Caco-2 (cell line): ENCODE measurements at regions not wholly inside any gene's neighbourhood (a gene's known extent, or its start where the extent isn't known, plus 50 kb on each side); places are given as distances from the start of the nearest gene placed in this dataset.
"Not testable (repeated sequence)": the region's sequence is repeated elsewhere in the genome, so short reads cannot be mapped to it uniquely, and the experiment has no call there.

Source experiments
- BruUV-seq: library from RNA; stranded (reverse); fragments of 400-500 nt; replicated peaks from 2 replicates; lab custom pipeline; 2021; lab: Mats Ljungman, UMichigan
- CTCF ChIA-PET: fragments of 300-600 bp; sonication (Branson Sonifier 250); formaldehyde crosslinking; loops from one replicate; lab custom pipeline; 2022; ENCODE audit warnings: antibody characterized with exemption; lab: Charles Lee
- POLR2A ChIA-PET: fragments of 300-600 bp; sonication (Branson Sonifier 250); formaldehyde crosslinking; loops from one replicate; lab custom pipeline; 2022; ENCODE audit warnings: antibody characterized with exemption; lab: Charles Lee
- DNase-seq, 2 experiments: peaks; one replicate each; pipeline versions ENCODE4 v3.0.0 to v3.0.0-alpha.2; 2020 to 2022
- H3K27me3 ChIP-seq: replicated peaks from 2 replicates; pipeline ENCODE4 v1.6.0; 2011; ENCODE audit warnings: low read length; ENCODE audit not compliant: control insufficient read depth, insufficient read depth
- H3K36me3 ChIP-seq: 2 replicates; pipeline ENCODE4 v1.5.1; 2011; ENCODE audit warnings: low read length; ENCODE audit not compliant: control insufficient read depth, insufficient read depth
- H3K4me1 ChIP-seq: fragments of 250-450 bp; sonication (Bioruptor Pico); 2 replicates; pipeline ENCODE4 v1.5.1; 2020; ENCODE audit warnings: mild to moderate bottlenecking
- H3K4me3 ChIP-seq: 2 replicates; pipeline ENCODE4 v1.5.1; 2011; ENCODE audit warnings: low read depth, mild to moderate bottlenecking, control low read depth, low read length
- H3K9me3 ChIP-seq: fragments of 250-450 bp; sonication (Bioruptor Pico); 2 replicates; pipeline ENCODE4 v1.5.1; 2020; ENCODE audit warnings: mild to moderate bottlenecking, moderate library complexity
- H3K27ac Mint-ChIP-seq: one replicate; pipeline ENCODE4 v1.8.0; 2022; ENCODE audit warnings: mixed read lengths; ENCODE audit not compliant: unreplicated experiment
- H3K27me3 Mint-ChIP-seq: one replicate; pipeline ENCODE4 v1.8.0; 2022; ENCODE audit warnings: mixed read lengths; ENCODE audit not compliant: insufficient read depth, unreplicated experiment
- H3K36me3 Mint-ChIP-seq: one replicate; pipeline ENCODE4 v1.8.0; 2022; ENCODE audit warnings: mild to moderate bottlenecking, mixed read lengths; ENCODE audit not compliant: insufficient read depth, unreplicated experiment
- H3K4me1 Mint-ChIP-seq: one replicate; pipeline ENCODE4 v1.8.0; 2022; ENCODE audit warnings: low read depth, mixed read lengths; ENCODE audit not compliant: unreplicated experiment
- H3K4me3 Mint-ChIP-seq: one replicate; pipeline ENCODE4 v1.8.0; 2022; ENCODE audit warnings: mild to moderate bottlenecking, moderate library complexity, mixed read lengths; ENCODE audit not compliant: unreplicated experiment
- H3K9me3 Mint-ChIP-seq: one replicate; pipeline ENCODE4 v1.8.0; 2022; ENCODE audit warnings: mixed read lengths; ENCODE audit not compliant: unreplicated experiment
- intact Hi-C: fragments of 100-400 bp; cut with micrococcal nuclease; formaldehyde crosslinking; loops from one replicate; pipeline ENCODE4 v1.10.0; 2022; ENCODE audit not compliant: unreplicated experiment
- TF ChIP-seq, protein P1 (sequence below), 2 experiments: fragments of 200-600 bp in 1 of 2; IDR thresholded peaks; 1 replicate in 1 of 2; 2 replicates in 1 of 2; pipeline versions ENCODE4 v1.5.1 to v1.8.0; 2011 to 2022; ENCODE audit warnings: antibody characterized with exemption in 1 of 2, control low read depth in 1 of 2, inconsistent platforms in 1 of 2, low read depth in 1 of 2, low read length in 1 of 2, mild to moderate bottlenecking in 1 of 2, moderate library complexity in 1 of 2; ENCODE audit not compliant: insufficient read depth in 1 of 2, severe bottlenecking in 1 of 2, unreplicated experiment in 1 of 2

- Mint-ChIP-seq H3K27ac (no peak overlapping the region), H3K36me3 (no peaks in the 10 kb centered on the region), H3K9me3 (no peaks in the 10 kb centered on the region), H3K27me3 (no peaks in the 10 kb centered on the region), H3K4me3 (no peak overlapping the region), H3K4me1 (no peaks in the 10 kb centered on the region)
- TF ChIP-seq, protein P1, sequence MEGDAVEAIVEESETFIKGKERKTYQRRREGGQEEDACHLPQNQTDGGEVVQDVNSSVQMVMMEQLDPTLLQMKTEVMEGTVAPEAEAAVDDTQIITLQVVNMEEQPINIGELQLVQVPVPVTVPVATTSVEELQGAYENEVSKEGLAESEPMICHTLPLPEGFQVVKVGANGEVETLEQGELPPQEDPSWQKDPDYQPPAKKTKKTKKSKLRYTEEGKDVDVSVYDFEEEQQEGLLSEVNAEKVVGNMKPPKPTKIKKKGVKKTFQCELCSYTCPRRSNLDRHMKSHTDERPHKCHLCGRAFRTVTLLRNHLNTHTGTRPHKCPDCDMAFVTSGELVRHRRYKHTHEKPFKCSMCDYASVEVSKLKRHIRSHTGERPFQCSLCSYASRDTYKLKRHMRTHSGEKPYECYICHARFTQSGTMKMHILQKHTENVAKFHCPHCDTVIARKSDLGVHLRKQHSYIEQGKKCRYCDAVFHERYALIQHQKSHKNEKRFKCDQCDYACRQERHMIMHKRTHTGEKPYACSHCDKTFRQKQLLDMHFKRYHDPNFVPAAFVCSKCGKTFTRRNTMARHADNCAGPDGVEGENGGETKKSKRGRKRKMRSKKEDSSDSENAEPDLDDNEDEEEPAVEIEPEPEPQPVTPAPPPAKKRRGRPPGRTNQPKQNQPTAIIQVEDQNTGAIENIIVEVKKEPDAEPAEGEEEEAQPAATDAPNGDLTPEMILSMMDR (IDR thresholded peaks at IDR 0.05; ENCODE audit: insufficient read depth in 1 of 2, low read depth in 1 of 2, low read length in 1 of 2, severe bottlenecking in 1 of 2, unreplicated experiment in 1 of 2): no peak
- DNase-seq: no peak
- POLR2A ChIA-PET: no interaction called here
- H3K4me1 ChIP-seq: no peaks in the 10 kb centered on the region
- H3K4me3 ChIP-seq: no peak overlapping the region
- BruUV-seq: no TSS peak
- CTCF ChIA-PET: no interaction called here
- intact Hi-C loops: no loop called here
- H3K27me3 ChIP-seq: no peaks in the 10 kb centered on the region
- H3K36me3 ChIP-seq: no peaks in the 10 kb centered on the region
- no peaks in the 10 kb centered on the region for H3K9me3 ChIP-seq
These were observed 424.0 kb downstream of the RMST start for GRCh38 chr12:97886511-97887176.

DNA sequence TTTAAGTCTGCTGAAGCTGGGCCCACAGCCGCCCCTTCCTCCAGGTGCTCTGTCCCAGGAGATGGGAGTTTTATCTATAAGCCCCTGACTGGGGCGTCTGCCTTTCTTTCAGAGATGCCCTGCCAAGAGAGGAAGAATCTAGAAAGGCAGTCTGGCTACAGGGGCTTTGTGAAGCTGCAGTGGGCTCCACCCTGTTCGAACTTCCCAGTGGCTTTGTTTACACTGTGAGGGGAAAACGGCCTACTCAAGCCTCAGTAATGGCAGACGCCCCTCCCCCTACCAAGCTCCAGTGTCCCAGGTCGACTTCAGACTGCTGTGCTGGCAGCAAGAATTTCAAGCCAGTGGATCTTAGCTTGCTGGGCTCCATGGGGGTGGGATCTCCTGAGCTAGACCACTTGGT is 435.3 kb downstream of the RMST start:
- H3K36me3 ChIP-seq, H3K27me3 ChIP-seq, H3K27me3 Mint-ChIP-seq, DNase-seq, H3K4me1 Mint-ChIP-seq, H3K27ac Mint-ChIP-seq, H3K4me1 ChIP-seq, POLR2A ChIA-PET, H3K4me3 Mint-ChIP-seq, H3K9me3 Mint-ChIP-seq, intact Hi-C loops, BruUV-seq, H3K9me3 ChIP-seq, CTCF ChIA-PET, H3K36me3 Mint-ChIP-seq, H3K4me3 ChIP-seq: not testable (repeated sequence)

DNA sequence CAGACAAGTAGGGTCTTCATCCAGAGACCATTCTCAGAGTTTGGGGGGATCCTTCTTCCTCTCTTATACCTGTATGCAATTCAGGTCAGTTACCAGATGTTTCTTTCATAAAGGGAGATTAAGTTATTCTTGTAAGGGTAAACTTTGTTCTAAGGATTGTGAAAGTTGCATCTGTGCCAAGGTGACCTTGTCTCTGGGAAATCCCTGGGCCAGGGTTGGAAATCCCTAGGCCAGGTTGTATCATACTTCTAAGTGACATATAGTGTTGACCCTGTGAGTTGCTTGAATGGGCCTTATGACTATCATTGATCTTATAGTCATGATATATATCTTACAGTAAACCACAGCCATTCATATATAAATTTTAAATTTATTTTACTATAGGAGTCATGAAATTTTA is 436.9 kb downstream of the RMST start:
- no peak for DNase-seq
- Mint-ChIP-seq H3K36me3 (no peaks in the 10 kb centered on the region), H3K27me3 (no peaks in the 10 kb centered on the region), H3K9me3 (no peaks in the 10 kb centered on the region), H3K4me3 (no peak overlapping the region), H3K4me1 (no peaks in the 10 kb centered on the region), H3K27ac (no peak overlapping the region)
- intact Hi-C loops: no loop called here
- Histone ChIP-seq H3K36me3 (no peaks in the 10 kb centered on the region), H3K9me3 (no peaks in the 10 kb centered on the region), H3K27me3 (no peaks in the 10 kb centered on the region), H3K4me1 (0 out of 2 replicates have a peak, but pooled peaks cover 3% of the 10 kb centered on the region), H3K4me3 (no peak overlapping the region)
- ChIA-PET CTCF (no interaction called here), POLR2A (no interaction called here)
- no TSS peak for BruUV-seq
- TF ChIP-seq, protein P1 (IDR thresholded peaks at IDR 0.05; ENCODE audit: insufficient read depth in 1 of 2, low read depth in 1 of 2, low read length in 1 of 2, severe bottlenecking in 1 of 2, unreplicated experiment in 1 of 2): no peak
